ENCODE measurements at regions not wholly inside any gene's neighbourhood (a gene's known extent, or its start where the extent isn't known, plus 50 kb on each side); places are given as distances from the start of the nearest gene placed in this dataset.
"Not testable (repeated sequence)": the region's sequence is repeated elsewhere in the genome, so short reads cannot be mapped to it uniquely, and the experiment has no call there.

GRCh38 chr7:24441314-24442027, 131.8 kb upstream of the PALS2 start:
- no peaks in the 10 kb centered on the region for H3K27me3 Mint-ChIP-seq (ENCODE audit: low read depth)
- H3K4me1 Mint-ChIP-seq (ENCODE audit: low read depth): peaks cover 11% of the 10 kb centered on the region
- no peak for TF ChIP-seq CTCF (IDR thresholded peaks at IDR 0.05)
- H3K9me3 Mint-ChIP-seq (ENCODE audit: low read depth): no peaks in the 10 kb centered on the region
- no peaks in the 10 kb centered on the region for H3K36me3 Mint-ChIP-seq (ENCODE audit: low read depth)
- H3K27ac Mint-ChIP-seq (ENCODE audit: unreplicated experiment): no peak overlapping the region
- DNase-seq (ENCODE audit: low spot score): no peak
- no peak overlapping the region for H3K4me3 Mint-ChIP-seq (ENCODE audit: unreplicated experiment)

GRCh38 chr7:24442170-24442777, 131.0 kb upstream of the PALS2 start:
- Mint-ChIP-seq H3K4me1 (ENCODE audit: low read depth) (peaks cover 11% of the 10 kb centered on the region), H3K36me3 (ENCODE audit: low read depth) (no peaks in the 10 kb centered on the region), H3K27me3 (ENCODE audit: low read depth) (no peaks in the 10 kb centered on the region), H3K4me3 (ENCODE audit: unreplicated experiment) (no peak overlapping the region), H3K27ac (ENCODE audit: unreplicated experiment) (no peak overlapping the region), H3K9me3 (ENCODE audit: low read depth) (no peaks in the 10 kb centered on the region)
- no peak for DNase-seq (ENCODE audit: low spot score)
- TF ChIP-seq CTCF (IDR thresholded peaks at IDR 0.05): no peak

- H3K4me3 Mint-ChIP-seq (ENCODE audit: unreplicated experiment): no peak overlapping the region
- no peaks in the 10 kb centered on the region for H3K9me3 Mint-ChIP-seq (ENCODE audit: low read depth)
- H3K4me1 Mint-ChIP-seq (ENCODE audit: low read depth): peaks cover 11% of the 10 kb centered on the region
- DNase-seq (ENCODE audit: low spot score): no peak
- no peaks in the 10 kb centered on the region for H3K36me3 Mint-ChIP-seq (ENCODE audit: low read depth)
- H3K27me3 Mint-ChIP-seq (ENCODE audit: low read depth): no peaks in the 10 kb centered on the region
- no peak for TF ChIP-seq CTCF (IDR thresholded peaks at IDR 0.05)
- H3K27ac Mint-ChIP-seq (ENCODE audit: unreplicated experiment): no peak overlapping the region
Measured at GRCh38 chr7:24444666-24445440, 128.4 kb upstream of the PALS2 start.

- no peak overlapping the region for H3K27ac Mint-ChIP-seq (ENCODE audit: unreplicated experiment)
- H3K27me3 Mint-ChIP-seq (ENCODE audit: low read depth): peaks cover 5% of the 10 kb centered on the region
- no peak overlapping the region for H3K4me3 Mint-ChIP-seq (ENCODE audit: unreplicated experiment)
- H3K4me1 Mint-ChIP-seq (ENCODE audit: low read depth): no peaks in the 10 kb centered on the region
- no peak for DNase-seq (ENCODE audit: low spot score)
- H3K9me3 Mint-ChIP-seq (ENCODE audit: low read depth): no peaks in the 10 kb centered on the region
- no peak for TF ChIP-seq CTCF (IDR thresholded peaks at IDR 0.05)
- H3K36me3 Mint-ChIP-seq (ENCODE audit: low read depth): no peaks in the 10 kb centered on the region
Measured at GRCh38 chr7:24448038-24448437, 125.2 kb upstream of the PALS2 start.

GRCh38 chr7:24449416-24449815, 123.8 kb upstream of the PALS2 start:
- not testable (repeated sequence) for H3K4me3 Mint-ChIP-seq (ENCODE audit: unreplicated experiment); H3K4me1 Mint-ChIP-seq (ENCODE audit: low read depth); H3K27ac Mint-ChIP-seq (ENCODE audit: unreplicated experiment); DNase-seq (ENCODE audit: low spot score); H3K36me3 Mint-ChIP-seq (ENCODE audit: low read depth); H3K27me3 Mint-ChIP-seq (ENCODE audit: low read depth); H3K9me3 Mint-ChIP-seq (ENCODE audit: low read depth)

Data from chondrocyte (in vitro differentiated cells).